NCI-H1417 treated with DMSO at 0.1 percent for 48 hours (cell line): ENCODE measurements at regions not wholly inside any gene's neighbourhood (a gene's known extent, or its start where the extent isn't known, plus 50 kb on each side); places are given as distances from the start of the nearest gene placed in this dataset.
"Not testable (repeated sequence)": the region's sequence is repeated elsewhere in the genome, so short reads cannot be mapped to it uniquely, and the experiment has no call there.

Experiments
- DNase-seq: peaks from one replicate; lab custom pipeline; 2025; lab: John Stamatoyannopoulos, UW

DNA sequence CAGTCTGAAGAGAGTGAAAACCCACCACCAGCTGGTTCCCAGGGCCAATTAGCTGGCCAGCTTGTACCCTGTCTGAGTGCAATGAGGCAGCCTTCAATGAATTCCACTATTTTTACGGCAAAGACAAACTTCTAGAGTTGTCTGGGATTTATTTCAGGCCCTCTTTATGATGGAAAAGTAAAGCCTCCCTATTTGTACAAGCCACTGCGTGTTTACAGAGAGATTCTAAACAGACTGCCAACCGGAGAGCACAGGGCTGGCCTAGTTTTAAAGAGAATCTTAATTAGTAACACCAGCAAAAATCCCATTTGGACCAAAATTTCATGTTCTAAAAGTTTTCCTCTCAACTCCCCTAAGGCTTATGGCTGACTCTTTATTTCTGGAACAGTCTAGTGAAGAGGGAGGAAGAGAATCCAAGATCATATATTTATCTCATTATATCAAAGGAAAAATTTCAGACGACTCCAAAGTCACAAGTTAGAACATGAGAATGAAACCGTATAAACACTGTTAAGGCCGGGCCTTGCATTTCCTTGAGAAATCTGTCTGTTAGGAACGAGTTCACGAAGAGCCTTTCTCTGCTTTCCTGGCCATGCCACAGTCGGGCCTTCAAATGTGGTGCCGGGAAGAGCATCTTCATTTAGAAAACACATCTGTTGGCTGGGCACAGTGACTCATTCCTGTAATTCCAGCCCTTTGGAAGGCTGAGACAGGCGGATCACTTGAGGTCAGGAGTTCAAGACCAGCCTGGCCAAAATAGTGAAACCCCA is 724.6 kb upstream of the NRP1 start:
- DNase-seq: no peak

DNA sequence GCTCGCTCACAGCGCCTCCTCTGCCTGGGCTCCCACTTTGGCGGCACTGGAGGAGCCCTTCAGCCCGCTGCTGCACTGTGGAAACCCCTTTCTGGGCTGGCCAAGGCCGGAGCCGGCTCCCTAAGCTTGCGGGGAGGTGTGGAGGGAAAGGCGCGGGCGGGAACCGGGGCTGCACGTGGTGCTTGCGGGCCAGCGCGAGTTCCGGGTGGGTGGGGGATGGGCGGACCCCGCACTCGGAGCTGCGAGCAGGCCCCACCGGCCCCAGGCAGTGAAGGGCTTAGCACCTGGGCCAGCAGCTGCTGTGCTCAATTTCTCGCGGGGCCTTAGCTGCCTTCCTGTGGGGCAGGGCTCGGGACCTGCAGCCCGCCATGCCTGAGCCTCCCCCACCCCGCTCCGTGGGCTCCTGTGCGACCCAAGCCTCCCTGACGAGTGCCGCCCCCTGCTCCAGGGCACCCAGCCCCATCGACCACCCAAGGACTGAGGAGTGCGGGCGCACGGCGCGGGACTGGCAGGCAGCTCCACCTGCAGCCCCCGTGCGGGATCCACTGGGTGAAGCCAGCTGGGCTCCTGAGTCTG is 721.0 kb upstream of the NRP1 start:
- DNase-seq: not testable (repeated sequence)

DNA sequence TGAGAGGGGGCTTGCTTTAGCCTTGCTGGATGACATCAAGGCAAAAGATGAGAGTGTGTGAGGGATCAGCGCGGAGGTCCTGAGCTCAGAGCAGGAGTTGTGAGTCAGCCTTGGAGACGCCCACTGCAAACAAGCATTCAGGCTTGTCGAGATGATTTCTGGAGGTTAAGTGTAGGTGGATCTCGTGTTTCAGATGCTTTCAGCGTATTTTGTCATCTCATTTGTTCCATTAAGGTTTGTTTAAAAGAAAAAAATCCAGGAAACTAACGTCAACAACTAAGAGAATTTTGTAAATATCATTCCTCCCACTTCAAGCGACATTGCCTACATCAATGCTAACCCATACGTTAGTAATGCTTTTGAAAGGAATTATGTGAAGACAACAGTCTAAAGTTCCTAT is 715.4 kb upstream of the NRP1 start:
- DNase-seq: no peak

DNA sequence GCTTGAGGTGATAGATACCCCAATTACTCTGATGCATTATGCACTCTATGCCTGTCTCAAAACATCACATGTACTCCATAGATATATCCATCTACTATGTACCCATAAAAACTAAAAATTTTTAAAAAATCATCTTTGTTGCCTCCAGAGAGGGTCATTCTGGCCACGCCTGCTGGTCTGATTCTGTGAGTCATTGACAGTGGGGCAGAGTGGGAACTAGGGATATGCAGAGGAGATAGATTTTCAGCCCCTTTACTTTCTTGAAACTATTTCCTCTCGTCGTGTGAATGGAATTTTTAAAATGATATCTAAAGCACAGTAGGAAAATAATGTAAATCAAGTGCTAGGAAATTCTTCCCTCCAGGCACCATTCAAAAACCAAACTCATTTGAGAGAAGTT is 715.0 kb upstream of the NRP1 start:
- DNase-seq: no peak

DNA sequence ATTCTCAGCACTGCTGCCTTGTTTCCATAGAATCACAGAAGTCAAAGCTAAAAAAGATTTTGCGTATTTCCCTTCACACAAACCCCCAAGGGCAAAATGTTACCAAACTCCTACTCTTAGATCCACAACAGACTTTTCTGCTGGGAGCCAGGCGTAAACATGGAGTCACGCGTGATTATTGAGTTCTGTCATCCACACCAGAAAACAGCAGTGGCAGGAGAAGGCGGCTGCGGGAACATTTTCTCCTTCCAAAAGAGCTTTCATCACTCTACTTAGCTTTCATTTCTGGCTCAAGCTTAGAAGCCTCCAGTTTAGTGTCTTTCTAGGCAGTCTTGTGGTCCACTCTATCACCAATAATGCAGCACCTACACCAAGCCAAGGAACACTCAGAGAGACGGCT is 712.9 kb upstream of the NRP1 start:
- DNase-seq: no peak

DNA sequence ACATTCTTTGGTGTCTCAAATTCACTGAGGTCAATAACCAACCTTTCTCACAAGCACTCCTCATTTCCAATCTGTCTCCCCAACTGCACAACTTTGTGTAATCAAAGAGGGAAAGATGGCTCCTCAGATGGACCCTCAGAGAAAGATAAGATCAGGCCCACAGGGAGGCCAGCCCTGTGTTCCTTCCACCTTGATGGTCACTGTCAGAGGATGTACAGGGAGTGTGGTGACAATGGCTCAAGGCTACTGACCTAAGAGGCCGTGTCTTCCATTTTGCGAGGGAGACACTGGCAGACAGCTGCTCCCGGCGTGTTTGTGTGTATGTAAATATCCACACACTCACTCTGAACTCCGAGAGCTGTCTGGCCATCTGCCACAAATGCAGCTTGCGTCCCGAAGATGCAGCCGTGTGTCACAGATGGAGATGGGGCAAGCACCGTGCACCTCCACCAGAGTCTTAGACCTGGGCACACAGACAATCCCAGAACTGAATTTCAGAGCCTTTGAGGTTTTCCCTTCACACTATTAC is 712.1 kb upstream of the NRP1 start:
- DNase-seq: no peak

DNA sequence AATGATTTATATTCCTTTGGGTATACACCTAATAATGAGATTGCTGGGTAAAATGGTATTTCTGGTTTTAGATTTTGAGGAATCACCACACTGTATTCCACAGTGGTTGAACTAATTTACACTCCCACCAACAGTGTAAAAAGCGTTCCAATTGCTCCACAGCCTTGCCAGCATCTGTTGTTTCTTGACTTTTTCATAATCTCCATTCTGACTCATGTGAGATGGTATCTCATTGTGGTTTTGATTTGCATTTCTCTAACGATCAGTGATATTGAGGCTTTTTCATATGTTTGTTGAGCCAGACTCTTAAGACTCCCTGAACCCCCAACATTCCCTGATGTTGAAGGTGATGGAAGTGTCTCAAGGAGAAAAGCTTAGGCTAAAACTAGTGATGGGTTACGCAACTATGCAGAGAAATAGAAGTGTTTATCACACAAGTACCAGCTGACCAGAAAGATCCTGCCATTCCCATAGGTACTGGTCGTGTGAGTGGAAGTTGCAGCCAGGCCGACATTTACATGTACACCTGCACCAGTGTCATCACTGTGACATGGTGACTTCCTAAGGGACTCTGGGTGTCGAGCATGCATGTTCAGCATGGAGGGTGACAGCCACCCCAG is 711.2 kb upstream of the NRP1 start:
- no peak for DNase-seq

DNA sequence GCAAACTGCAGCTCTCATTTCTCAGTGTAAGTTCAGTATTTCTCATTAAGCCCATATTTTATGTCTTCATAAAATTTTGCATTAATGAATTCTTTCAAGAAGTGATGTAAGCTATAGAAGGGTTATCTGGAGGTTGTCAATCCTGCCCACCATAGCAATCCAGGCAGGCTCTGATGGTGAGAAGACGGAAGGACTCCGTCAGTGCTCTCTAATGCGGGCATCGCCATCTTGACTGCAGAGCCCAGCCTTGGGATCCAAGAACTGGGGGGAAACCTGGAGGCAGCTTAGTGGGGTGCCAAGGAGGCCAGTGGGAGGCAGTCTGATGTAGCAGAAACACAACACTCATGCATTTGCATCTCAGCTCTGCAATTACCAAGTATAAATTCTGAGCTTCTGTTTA is 707.4 kb upstream of the NRP1 start:
- DNase-seq: no peak

DNA sequence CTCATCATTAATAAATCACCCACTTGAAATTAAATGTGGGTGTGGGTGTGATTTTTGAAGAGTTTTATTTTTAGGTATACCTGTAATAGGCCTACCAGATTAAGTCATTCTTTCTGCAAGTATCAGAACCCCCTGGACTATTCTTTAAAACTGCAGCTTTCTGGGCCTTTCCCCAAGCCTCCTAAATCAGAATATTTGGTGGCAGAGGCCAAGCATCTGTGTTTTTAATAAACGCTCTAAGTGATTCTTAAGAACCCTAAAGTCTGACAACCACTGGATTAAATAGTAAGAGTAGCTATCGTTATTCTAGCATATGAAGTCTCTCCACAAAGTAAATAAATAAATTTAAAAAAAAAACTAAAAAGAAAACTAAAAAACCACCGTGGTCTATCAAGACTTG is 703.0 kb upstream of the NRP1 start:
- no peak for DNase-seq

DNA sequence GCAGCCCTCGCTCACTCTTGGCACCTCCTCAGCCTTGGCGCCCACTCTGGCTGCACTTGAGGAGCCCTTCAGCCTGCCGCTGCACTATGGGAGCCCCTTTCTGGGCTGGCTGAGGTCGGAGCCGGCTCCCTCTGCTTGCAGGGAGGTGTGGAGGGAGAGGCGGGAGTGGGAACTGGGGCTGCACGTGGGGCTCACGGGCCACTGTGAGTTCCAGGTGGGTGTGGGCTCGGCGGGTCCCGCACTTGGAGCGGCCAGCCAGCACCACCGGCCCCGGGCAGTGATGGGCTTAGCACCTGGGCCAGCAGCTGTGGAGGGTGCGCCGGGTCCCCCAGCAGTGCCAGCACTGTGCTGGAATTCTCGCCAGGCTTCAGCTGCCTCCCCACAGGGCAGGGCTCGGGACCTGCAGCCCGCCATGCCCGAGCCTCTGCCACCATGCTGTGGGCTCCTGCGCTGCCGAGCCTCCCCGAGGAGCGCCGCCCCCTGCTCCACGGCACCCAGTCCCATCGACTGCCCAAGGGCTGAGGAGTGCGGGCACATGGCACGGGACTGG is 700.8 kb upstream of the NRP1 start:
- not testable (repeated sequence) for DNase-seq

DNA sequence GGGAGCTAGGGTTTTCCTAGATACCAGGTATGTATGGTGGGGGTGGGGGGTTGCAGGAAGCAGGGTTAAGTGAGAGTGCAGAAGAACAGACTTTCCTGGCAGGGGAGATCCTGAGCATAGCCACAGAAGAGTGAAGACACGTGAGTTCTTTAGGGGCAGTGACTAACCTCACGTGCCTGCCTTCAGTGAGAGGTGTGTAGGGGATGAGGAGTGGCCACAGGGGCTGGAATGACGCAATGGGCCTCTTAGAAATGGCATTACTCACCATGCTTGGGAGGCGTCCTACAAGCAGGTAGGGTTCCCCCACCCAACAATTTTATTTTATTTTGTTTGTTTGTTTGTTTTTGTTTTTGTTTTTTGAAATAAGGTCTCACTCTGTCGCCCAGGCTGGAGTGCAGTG is 698.6 kb upstream of the NRP1 start:
- no peak for DNase-seq

DNA sequence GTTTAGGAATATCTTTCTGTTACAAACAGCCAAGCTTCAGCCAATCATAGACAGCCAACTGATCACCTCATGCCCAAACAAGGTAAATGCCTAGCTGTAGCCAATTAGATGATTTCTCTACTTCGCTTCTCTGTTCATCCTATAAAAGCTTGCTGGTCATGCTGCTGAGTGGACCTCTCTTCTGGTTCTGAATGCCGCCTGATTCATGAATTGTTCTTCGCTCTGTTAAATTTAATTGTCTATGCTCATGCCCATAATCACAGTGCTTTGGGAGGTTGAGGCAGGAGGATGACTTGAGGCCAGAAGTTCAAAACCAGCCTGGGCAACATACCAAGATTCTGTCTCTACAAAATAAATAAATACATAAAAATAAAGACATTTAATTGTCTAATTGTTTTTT is 698.1 kb upstream of the NRP1 start:
- no peak for DNase-seq

DNA sequence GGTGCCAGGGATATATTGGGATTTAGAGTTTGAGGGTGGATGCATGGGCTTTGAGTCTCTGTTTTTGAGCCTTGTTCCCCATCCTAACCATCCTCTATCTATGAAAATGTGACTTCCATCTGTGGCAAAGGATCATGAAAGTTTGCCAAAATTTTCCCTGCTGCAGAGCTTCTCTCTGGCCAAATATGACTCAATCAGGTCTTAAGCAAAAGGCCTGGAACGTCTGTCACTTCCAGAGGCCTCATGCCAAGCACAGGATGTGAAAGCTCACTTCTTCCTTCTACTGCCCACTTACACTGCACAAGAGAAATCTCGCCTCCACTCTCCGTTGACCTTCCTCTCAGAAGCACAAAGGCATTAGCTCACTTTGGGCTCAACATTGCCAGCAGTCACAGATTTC is 696.9 kb upstream of the NRP1 start:
- DNase-seq: no peak

DNA sequence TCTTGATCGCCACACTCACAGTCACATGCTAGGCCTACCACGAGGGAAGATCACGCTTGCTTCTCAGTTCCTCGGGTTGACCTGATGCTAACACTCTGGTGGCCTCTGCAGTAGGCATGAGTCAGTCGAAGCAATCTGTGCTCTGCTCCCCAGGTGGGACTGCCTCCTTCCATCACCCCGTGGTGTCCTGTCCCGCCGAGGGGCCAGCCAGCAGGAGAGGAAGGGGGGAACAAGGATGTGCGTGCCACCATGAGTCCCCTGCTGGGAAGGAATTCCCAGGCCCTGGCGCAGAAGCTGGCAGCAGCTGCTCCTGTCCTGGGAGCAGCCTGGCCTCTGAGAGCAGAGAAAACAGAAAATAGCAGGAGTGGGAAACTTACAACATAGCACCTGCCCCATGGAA is 695.0 kb upstream of the NRP1 start:
- DNase-seq: no peak

DNA sequence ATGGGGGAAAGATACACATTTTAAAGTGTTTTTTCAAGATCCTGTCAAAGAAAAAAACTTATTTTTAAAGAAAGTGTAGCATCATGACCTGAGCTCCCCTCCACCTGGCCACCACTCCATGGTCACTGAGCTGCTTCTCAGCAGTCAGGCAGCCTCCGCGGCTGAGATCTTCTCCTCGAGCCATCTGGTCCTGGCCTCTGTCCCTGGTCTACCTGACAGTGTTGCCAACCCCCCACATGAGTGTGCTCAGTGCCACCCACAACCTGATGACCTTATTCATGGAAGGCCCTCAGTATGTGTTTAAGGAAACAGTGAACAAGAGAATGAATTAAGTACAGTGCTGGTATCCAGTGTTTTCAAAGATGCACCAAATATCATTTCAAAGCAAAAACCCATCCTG is 694.5 kb upstream of the NRP1 start:
- DNase-seq: no peak

DNA sequence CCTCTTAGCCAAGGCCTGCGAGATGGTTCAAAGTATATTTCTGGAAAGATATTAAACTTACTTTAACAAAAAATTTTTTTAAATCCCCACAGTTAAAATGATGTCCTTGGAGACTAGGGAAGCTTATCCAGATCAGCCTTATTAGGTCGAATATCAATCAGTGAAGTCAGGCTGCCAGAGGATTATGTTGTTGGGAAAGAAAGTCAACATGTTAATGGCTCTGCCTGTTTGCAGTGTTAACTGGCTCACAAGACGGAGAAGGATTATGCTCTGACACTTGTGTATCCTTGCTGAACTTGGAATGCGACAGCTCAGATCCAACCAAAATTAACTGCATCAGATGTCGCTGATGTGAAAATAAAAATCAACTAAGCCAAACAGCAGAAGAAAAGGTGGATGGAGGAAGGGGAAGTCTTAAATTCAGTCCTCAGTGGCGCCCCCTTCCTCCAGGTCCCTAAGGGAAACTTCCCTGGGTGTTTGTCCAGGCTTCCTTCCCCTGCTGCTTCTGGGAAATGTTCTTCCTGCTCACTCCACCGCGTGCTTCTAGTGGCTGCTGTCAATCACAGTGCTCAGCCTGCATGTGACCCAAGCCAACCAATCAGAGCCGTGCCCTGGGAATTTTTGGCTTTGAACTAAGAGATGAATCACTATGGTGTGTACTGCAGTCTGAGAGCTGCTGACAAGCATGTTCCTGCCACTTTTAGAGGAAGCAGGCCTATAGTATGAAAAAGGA is 690.4 kb upstream of the NRP1 start:
- DNase-seq: no peak

DNA sequence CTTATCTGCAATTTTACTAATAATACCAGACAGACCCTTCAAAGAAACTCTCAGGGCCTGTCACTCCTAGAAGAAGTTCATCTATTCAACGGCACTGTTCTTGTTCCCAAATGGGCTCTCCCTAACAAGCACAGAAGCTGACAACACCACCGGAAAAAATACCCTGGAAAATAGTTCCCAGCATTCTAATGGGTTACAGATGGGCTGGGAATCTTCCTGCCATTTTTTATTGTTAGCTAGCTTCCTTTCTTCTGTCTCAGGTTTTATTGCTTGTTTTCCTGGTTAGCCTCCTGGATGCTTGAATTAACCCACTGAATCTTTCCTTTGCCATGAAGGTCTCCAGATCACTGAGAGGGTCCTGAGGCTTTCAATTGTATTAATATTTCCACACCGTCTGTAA is 689.8 kb upstream of the NRP1 start:
- no peak for DNase-seq

DNA sequence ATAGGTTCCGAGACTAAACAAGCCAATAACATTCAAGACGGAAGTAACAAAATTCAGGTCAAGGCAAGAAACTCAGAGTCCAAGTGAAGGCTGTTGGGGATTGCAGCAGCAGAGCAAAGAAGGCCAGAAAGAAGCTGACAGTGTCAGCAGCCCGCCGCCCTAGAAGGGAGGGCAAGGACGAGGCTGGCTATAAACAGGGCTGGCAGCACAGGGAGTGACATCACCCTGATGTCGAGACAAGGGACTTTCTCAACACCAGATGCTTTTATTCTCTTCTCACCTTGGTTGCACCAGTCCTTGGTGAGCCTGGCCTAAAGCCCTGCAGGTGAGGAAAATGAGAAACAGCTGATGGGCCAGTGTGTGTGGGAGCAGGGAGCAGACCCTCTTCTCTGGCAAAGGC is 687.7 kb upstream of the NRP1 start:
- no peak for DNase-seq

DNA sequence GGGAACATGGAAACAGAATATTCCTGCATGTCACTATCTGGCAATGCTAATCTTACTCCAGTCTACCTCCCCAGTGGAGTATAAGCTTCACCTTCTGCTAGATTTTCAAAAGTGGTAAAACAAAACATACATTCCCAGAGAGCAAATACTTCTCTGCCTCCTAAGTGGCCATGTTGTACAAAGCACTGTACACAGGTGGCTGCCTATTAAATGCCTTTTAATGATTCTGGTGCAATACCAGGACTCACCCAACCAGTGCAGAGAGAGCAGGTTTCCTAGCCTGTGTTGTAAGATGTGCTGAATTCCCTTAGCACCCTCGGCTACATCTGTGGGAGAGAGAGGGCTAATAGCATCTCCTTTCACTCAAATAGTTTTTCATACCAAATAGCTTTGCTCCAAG is 684.3 kb upstream of the NRP1 start:
- DNase-seq: no peak

DNA sequence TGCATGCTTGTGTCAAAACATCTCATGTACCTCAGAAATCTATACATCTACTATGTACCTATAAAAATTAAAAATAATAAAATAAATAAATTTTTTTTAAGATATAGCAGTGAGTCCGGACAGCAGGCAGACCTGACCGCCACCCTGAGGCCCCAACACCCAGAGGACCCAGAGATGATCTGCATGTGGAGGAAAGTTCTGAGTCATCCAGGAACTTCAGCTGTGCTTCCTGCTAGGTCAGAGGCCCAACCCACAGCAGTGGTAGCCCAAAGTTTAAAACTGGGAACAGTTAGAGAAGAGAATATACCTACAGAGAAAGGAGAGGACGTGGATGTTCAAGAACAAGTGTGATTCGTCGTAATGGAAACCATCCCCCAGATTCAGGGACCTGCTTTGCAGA is 683.7 kb upstream of the NRP1 start:
- DNase-seq: no peak

DNA sequence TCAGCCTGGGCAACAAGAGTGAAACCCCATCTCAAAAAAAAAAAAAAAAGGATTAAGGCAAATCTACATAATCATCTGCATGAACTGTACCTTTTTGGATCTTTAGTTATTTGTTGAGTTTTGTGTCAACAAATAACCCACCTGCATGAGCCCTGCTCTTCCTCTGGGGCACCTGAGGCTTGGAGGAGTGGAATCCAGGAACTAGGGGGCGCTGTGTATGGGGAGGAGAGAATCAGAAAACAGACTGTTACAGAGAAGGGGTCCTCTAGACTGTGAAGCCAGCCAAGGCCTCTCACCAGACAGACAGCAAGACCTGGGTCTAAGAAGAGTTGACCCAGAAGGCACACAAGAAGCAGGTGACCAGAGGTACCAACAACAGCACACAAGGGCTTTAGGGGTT is 682.8 kb upstream of the NRP1 start:
- no peak for DNase-seq

DNA sequence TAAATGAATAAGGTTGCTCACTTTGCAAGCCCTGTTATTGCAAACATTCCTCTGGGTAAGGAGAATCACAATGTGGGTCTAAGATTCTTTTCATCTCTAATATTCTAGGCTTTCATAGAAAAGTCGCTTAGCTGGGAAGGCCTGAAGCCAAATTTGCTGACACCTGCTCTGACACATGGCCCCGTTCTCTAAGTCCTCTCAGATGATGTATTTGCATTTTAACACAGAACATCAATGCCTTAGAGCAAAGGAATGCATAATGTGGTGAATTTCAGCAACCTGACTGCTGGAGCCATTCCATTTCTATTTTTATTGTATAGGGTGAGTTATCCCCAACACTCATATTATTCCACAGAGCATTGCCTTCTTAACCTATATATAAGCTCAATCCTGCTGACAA is 682.1 kb upstream of the NRP1 start:
- no peak for DNase-seq

DNA sequence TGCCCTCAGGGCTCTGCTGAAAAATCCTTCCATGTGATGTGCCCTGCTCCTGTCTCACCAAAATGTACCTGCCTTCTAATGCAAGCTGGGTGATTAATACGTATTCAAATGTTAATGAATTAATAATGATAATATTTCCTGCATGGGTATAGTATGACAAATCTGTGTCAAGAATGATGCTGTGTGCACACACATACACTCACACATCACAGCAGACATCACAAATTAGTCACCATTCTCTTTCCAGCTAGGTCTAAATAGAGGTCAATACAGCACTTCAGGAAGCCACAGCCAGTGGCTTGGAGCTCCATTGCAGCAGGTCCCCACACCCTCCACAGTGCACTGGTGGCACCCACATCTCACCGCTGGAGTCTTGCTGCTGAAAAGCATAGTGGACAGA is 681.2 kb upstream of the NRP1 start:
- no peak for DNase-seq
